IMR-90 (cell line): ENCODE measurements at regions not wholly inside any gene's neighbourhood (a gene's known extent, or its start where the extent isn't known, plus 50 kb on each side); places are given as distances from the start of the nearest gene placed in this dataset.

ENCODE experiments used
- ATAC-seq: fragments of 200-7000 bp; cut with Tn5 transposase; 2 replicates; pipeline ENCODE4 v1.9.1; 2020; ENCODE audit warnings: low read depth, mild to moderate bottlenecking, moderate library complexity
- BruUV-seq: library from RNA; stranded (reverse); fragments of 400-500 nt; replicated peaks from 2 replicates; lab custom pipeline; 2021; lab: Mats Ljungman, UMichigan
- CTCF ChIA-PET: fragments of 300-600 bp; formaldehyde crosslinking; extraction: SDS; loops from one replicate; lab custom pipeline; 2021; ENCODE audit warnings: antibody characterized with exemption; lab: Yijun Ruan, JAX
- POLR2A ChIA-PET: fragments of 300-600 bp; sonication (Branson Sonifier 250); formaldehyde crosslinking; loops from one replicate; lab custom pipeline; 2022; ENCODE audit warnings: antibody characterized with exemption; ENCODE audit not compliant: unreplicated experiment; lab: Charles Lee
- DNase-seq: peaks from one replicate; pipeline ENCODE4 v3.0.0; 2013
- H2AFZ ChIP-seq: replicated peaks from 2 replicates; pipeline ENCODE3; 2013; ENCODE audit warnings: low read length, mild to moderate bottlenecking; ENCODE audit not compliant: poor library complexity
- H2AK5ac ChIP-seq: 2 replicates; pipeline ENCODE4 v1.6.1; 2013; ENCODE audit warnings: low read depth, low read length, inconsistent platforms
- H2AK9ac ChIP-seq: replicated peaks from 2 replicates; pipeline ENCODE3; 2013; ENCODE audit warnings: mild to moderate bottlenecking, low read depth, low read length, moderate library complexity; ENCODE audit not compliant: poor library complexity
- H2BK120ac ChIP-seq: 2 replicates; pipeline ENCODE4 v1.6.1; 2013; ENCODE audit warnings: low read depth, low read length, inconsistent platforms
- H2BK15ac ChIP-seq: 3 replicates; pipeline ENCODE4 v1.6.1; 2013; ENCODE audit warnings: low read depth, low read length, inconsistent platforms
- H2BK20ac ChIP-seq: 2 replicates; pipeline ENCODE4 v1.6.1; 2013; ENCODE audit warnings: low read depth, mild to moderate bottlenecking, inconsistent platforms, low read length, moderate library complexity
- H2BK5ac ChIP-seq: 2 replicates; pipeline ENCODE4 v1.6.1; 2013; ENCODE audit warnings: mild to moderate bottlenecking, low read depth, low read length, inconsistent platforms; ENCODE audit not compliant: poor library complexity, severe bottlenecking
- H3K14ac ChIP-seq: replicated peaks from 2 replicates; pipeline ENCODE4 v1.6.1; 2013; ENCODE audit warnings: low read depth, low read length, inconsistent platforms
- H3K18ac ChIP-seq: 2 replicates; pipeline ENCODE4 v1.6.1; 2013; ENCODE audit warnings: low read depth, low read length, control low read depth
- H3K23ac ChIP-seq: 2 replicates; pipeline ENCODE4 v1.6.1; 2013; ENCODE audit warnings: low read depth, low read length, inconsistent platforms
- H3K27ac ChIP-seq: 2 replicates; pipeline ENCODE4 v1.5.1; 2013; ENCODE audit warnings: mild to moderate bottlenecking, control low read depth, low read length; ENCODE audit not compliant: insufficient read depth
- H3K27me3 ChIP-seq: 2 replicates; pipeline ENCODE4 v1.6.1; 2013; ENCODE audit warnings: low read length; ENCODE audit not compliant: control insufficient read depth, insufficient read depth
- H3K36me3 ChIP-seq: 2 replicates; pipeline ENCODE4 v1.6.1; 2013; ENCODE audit warnings: low read length, mixed read lengths; ENCODE audit not compliant: control insufficient read depth, insufficient read depth
- H3K4ac ChIP-seq: 2 replicates; pipeline ENCODE4 v1.6.1; 2013; ENCODE audit warnings: low read depth, low read length, inconsistent platforms
- H3K4me1 ChIP-seq: 2 replicates; pipeline ENCODE4 v1.6.1; 2013; ENCODE audit warnings: low read length, mixed read lengths; ENCODE audit not compliant: control insufficient read depth, insufficient read depth
- H3K4me2 ChIP-seq: 2 replicates; pipeline ENCODE4 v1.6.1; 2013; ENCODE audit warnings: low read depth, mild to moderate bottlenecking, control low read depth, low read length, moderate library complexity
- H3K4me3 ChIP-seq: 2 replicates; pipeline ENCODE4 v1.5.1; 2013; ENCODE audit warnings: low read depth, mild to moderate bottlenecking, control low read depth, low read length, moderate library complexity; ENCODE audit not compliant: insufficient read depth
- H3K56ac ChIP-seq: 2 replicates; pipeline ENCODE4 v1.6.1; 2013; ENCODE audit warnings: low read length, inconsistent platforms; ENCODE audit not compliant: insufficient read depth; ENCODE audit errors: extremely low read depth
- H3K79me1 ChIP-seq, 2 experiments: 2 replicates each; pipeline ENCODE4 v1.6.1; 2013; ENCODE audit warnings: low read length in 2 of 2, inconsistent platforms in 1 of 2, low read depth in 1 of 2
- H3K9ac ChIP-seq: 2 replicates; pipeline ENCODE4 v1.6.1; 2013; ENCODE audit warnings: low read depth, low read length, control low read depth
- H3K9me1 ChIP-seq: 2 replicates; pipeline ENCODE4 v1.6.1; 2013; ENCODE audit warnings: low read length, inconsistent platforms; ENCODE audit not compliant: insufficient read depth
- H3K9me3 ChIP-seq: 2 replicates; pipeline ENCODE4 v1.6.1; 2013; ENCODE audit warnings: low read length; ENCODE audit not compliant: control insufficient read depth, insufficient read depth
- H4K20me1 ChIP-seq: 2 replicates; pipeline ENCODE4 v1.6.1; 2013; ENCODE audit warnings: low read length, inconsistent platforms; ENCODE audit not compliant: insufficient read depth
- H4K5ac ChIP-seq: 2 replicates; pipeline ENCODE4 v1.6.1; 2013; ENCODE audit warnings: mild to moderate bottlenecking, low read depth, low read length, control low read depth
- H4K8ac ChIP-seq, 2 experiments: 2 replicates each; pipeline ENCODE4 v1.6.1; 2013; ENCODE audit warnings: low read depth in 2 of 2, low read length in 2 of 2, control low read depth in 1 of 2, inconsistent platforms in 1 of 2
- H4K91ac ChIP-seq: 2 replicates; pipeline ENCODE4 v1.6.1; 2013; ENCODE audit warnings: low read depth, low read length, inconsistent platforms; ENCODE audit not compliant: insufficient read depth
- BHLHE40 ChIP-seq: fragments of 150-350 bp; IDR thresholded peaks from 2 replicates; pipeline ENCODE4 v1.6.1; 2016; ENCODE audit warnings: mild to moderate bottlenecking, low read depth, low read length
- CEBPB ChIP-seq: IDR thresholded peaks from 2 replicates; pipeline ENCODE4 v1.6.1; 2012; ENCODE audit warnings: low read depth, low read length, improper control_type of control experiment
- CHD1 ChIP-seq: IDR thresholded peaks from 2 replicates; pipeline ENCODE4 v1.6.1; 2012; ENCODE audit warnings: low read depth, low read length, improper control_type of control experiment
- CTCF ChIP-seq: conservative IDR thresholded peaks from 2 replicates; pipeline ENCODE4 v1.5.1; 2012; ENCODE audit warnings: mild to moderate bottlenecking, low read depth, low read length, improper control_type of control experiment
- ELK1 ChIP-seq: fragments of 150-350 bp; IDR thresholded peaks from 2 replicates; pipeline ENCODE4 v1.6.1; 2016; ENCODE audit warnings: low read depth, mild to moderate bottlenecking, low read length, moderate library complexity, borderline replicate concordance
- FOS ChIP-seq: fragments of 150-350 bp; IDR thresholded peaks from 2 replicates; pipeline ENCODE4 v1.6.1; 2016; ENCODE audit warnings: low read depth, low read length
- MAFK ChIP-seq: IDR thresholded peaks from 2 replicates; pipeline ENCODE4 v1.6.1; 2012; ENCODE audit warnings: low read depth, low read length, improper control_type of control experiment
- MAZ ChIP-seq: IDR thresholded peaks from 2 replicates; pipeline ENCODE4 v1.6.1; 2012; ENCODE audit warnings: low read depth, mild to moderate bottlenecking, low read length, improper control_type of control experiment, moderate library complexity, borderline replicate concordance
- MXI1 ChIP-seq: IDR thresholded peaks from 2 replicates; pipeline ENCODE4 v1.6.1; 2012; ENCODE audit warnings: low read depth, mild to moderate bottlenecking, low read length, moderate library complexity, borderline replicate concordance
- NFE2L2 ChIP-seq: fragments of 150-350 bp; IDR thresholded peaks from 2 replicates; pipeline ENCODE4 v1.6.1; 2016; ENCODE audit warnings: low read depth, mild to moderate bottlenecking, low read length
- POLR2A ChIP-seq: IDR thresholded peaks from 2 replicates; pipeline ENCODE4 v1.6.1; 2012; ENCODE audit warnings: mild to moderate bottlenecking, low read depth, low read length
- RAD21 ChIP-seq: IDR thresholded peaks from 2 replicates; pipeline ENCODE4 v1.6.1; 2012; ENCODE audit warnings: low read length, improper control_type of control experiment
- RCOR1 ChIP-seq: IDR thresholded peaks from 2 replicates; pipeline ENCODE4 v1.6.1; 2012; ENCODE audit warnings: mild to moderate bottlenecking, low read length, improper control_type of control experiment; ENCODE audit not compliant: insufficient replicate concordance
- RFX5 ChIP-seq: IDR thresholded peaks from 2 replicates; pipeline ENCODE4 v1.8.0; 2012; ENCODE audit warnings: low read depth, mild to moderate bottlenecking, low read length, moderate library complexity
- SMC3 ChIP-seq: fragments of 150-350 bp; IDR thresholded peaks from 2 replicates; pipeline ENCODE4 v1.6.1; 2016; ENCODE audit warnings: low read depth, mild to moderate bottlenecking, antibody characterized with exemption, low read length, moderate library complexity
- USF2 ChIP-seq: fragments of 150-350 bp; IDR thresholded peaks from 2 replicates; pipeline ENCODE4 v1.6.1; 2017; ENCODE audit warnings: mild to moderate bottlenecking, antibody characterized with exemption, low read length, low read depth
- WGBS, 2 experiments: methylation state at CpG; one replicate each; pipeline versions ENCODE4 v1.1.5 to v1.1.7; 2013; ENCODE audit warnings: missing lambda C conversion rate in 2 of 2; ENCODE audit not compliant: insufficient read length in 1 of 2; ENCODE audit errors: extremely low coverage in 2 of 2; 5-methylcytosine and 5-hydroxymethylcytosine counted together
- dilution Hi-C: fragments of 300-500 bp; cut with HindIII; formaldehyde crosslinking; loops from one replicate; pipeline ENCODE4 v1.14.3; 2018; ENCODE audit warnings: low sequenced_read_pairs; ENCODE audit not compliant: unreplicated experiment
- in situ Hi-C: fragments of 300-500 bp; cut with MboI; formaldehyde crosslinking; loops from 3 replicates; pipeline ENCODE4 v1.14.3; 2019; ENCODE audit warnings: low sequenced_read_pairs, inconsistent platforms, mixed read lengths
- intact Hi-C: fragments of 100-400 bp; cut with micrococcal nuclease; formaldehyde crosslinking; loops from 2 replicates; pipeline ENCODE4 v1.10.0; 2022

- no peaks in the 10 kb centered on the region for H3K79me1 ChIP-seq
- H4K91ac ChIP-seq, result no peak overlapping the region
- H3K56ac ChIP-seq, result no peak overlapping the region
- intact Hi-C loops, result loop anchor here (1.0 to 2.0 kb wide), 4 partner anchors 304 to 652 kb away; no protein-coding TSS in a partner anchor
- ATAC-seq (peak; percentile 79), DNase-seq (peak; percentile 28)
- no peak overlapping the region for H2BK15ac ChIP-seq
- H3K27me3 ChIP-seq, result no peaks in the 10 kb centered on the region
- no peak overlapping the region for H3K23ac ChIP-seq
- no peak overlapping the region for H2AK5ac ChIP-seq
- H3K4ac ChIP-seq, result no peak overlapping the region
- no peak overlapping the region for H4K5ac ChIP-seq
- no peaks in the 10 kb centered on the region for H3K9me1 ChIP-seq
- no peak overlapping the region for H4K8ac ChIP-seq
- H3K4me3 ChIP-seq, result no peak overlapping the region
- no CpG with 5 or more reads among the region's 3 CpGs for WGBS, 2 experiments
- H2BK120ac ChIP-seq, result no peak overlapping the region
- no peaks in the 10 kb centered on the region for H3K4me1 ChIP-seq
- H3K4me2 ChIP-seq, result no peak overlapping the region
- H2BK20ac ChIP-seq, result no peak overlapping the region
- H4K20me1 ChIP-seq, result no peaks in the 10 kb centered on the region
- no peak overlapping the region for H3K9ac ChIP-seq
- in situ Hi-C loops, result no loop called here
- no peak overlapping the region for H2BK5ac ChIP-seq
- H2AFZ ChIP-seq, result no peak overlapping the region
- no TSS peak for BruUV-seq
- no peak overlapping the region for H3K27ac ChIP-seq
- H2AK9ac ChIP-seq, result no peak overlapping the region
- no peak overlapping the region for H3K14ac ChIP-seq
- no peaks in the 10 kb centered on the region for H3K36me3 ChIP-seq
- TF ChIP-seq NFE2L2, result no peak
- no peak for TF ChIP-seq MAFK
- no peak for TF ChIP-seq ELK1
- TF ChIP-seq USF2, result no peak
- TF ChIP-seq RFX5, result no peak
- no peak for TF ChIP-seq BHLHE40
- no peak for TF ChIP-seq POLR2A
- peak; percentile 57 for TF ChIP-seq CTCF
- TF ChIP-seq MAZ, result no peak
- peak; percentile 42 for TF ChIP-seq SMC3
- TF ChIP-seq RCOR1, result no peak
- peak; percentile 57 for TF ChIP-seq RAD21
- TF ChIP-seq FOS, result no peak
- no peak for TF ChIP-seq MXI1
- no peak for TF ChIP-seq CEBPB
- TF ChIP-seq CHD1, result no peak
- dilution Hi-C loops, result no loop called here
- H3K9me3 ChIP-seq, result no peaks in the 10 kb centered on the region
- H3K18ac ChIP-seq, result no peak overlapping the region
- ChIA-PET CTCF (no interaction called here), POLR2A (no interaction called here)
These were observed 650.8 kb downstream of the PCDH7 start for GRCh38 chr4:31370866-31371465.
